GM23338 (cell line): ENCODE measurements at regions not wholly inside any gene's neighbourhood (a gene's known extent, or its start where the extent isn't known, plus 50 kb on each side); places are given as distances from the start of the nearest gene placed in this dataset.

Experiments used
- ATAC-seq: fragments of 200-7000 bp; cut with Tn5 transposase; 3 replicates; pipeline ENCODE4 v1.9.1; 2020
- DNase-seq: peaks from one replicate; pipeline ENCODE4 v3.0.0-alpha.2; 2015; ENCODE audit warnings: low spot score
- H2AFZ ChIP-seq: fragments of 200-600 bp; sonication (generic); 2 replicates; pipeline ENCODE4 v1.8.0; 2016; ENCODE audit warnings: antibody characterized with exemption, mild to moderate bottlenecking, moderate library complexity
- H3F3A ChIP-seq: fragments of 200-600 bp; sonication (generic); replicated peaks from 2 replicates; pipeline ENCODE4 v1.8.0; 2017; ENCODE audit warnings: antibody characterized with exemption, mixed run types, low read depth
- H3K27ac ChIP-seq: fragments of 200-600 bp; sonication (generic); 2 replicates; pipeline ENCODE4 v1.6.1; 2016; ENCODE audit warnings: low read depth
- H3K27me3 ChIP-seq: fragments of 200-600 bp; sonication (generic); 2 replicates; pipeline ENCODE4 v1.8.0; 2016; ENCODE audit warnings: mild to moderate bottlenecking, mixed run types, moderate library complexity; ENCODE audit not compliant: insufficient read depth
- H3K36me3 ChIP-seq: fragments of 200-600 bp; sonication (generic); 2 replicates; pipeline ENCODE4 v1.8.0; 2016; ENCODE audit warnings: mild to moderate bottlenecking; ENCODE audit not compliant: insufficient read depth
- H3K4me1 ChIP-seq: fragments of 200-600 bp; sonication (generic); 2 replicates; pipeline ENCODE4 v1.8.0; 2016; ENCODE audit warnings: mild to moderate bottlenecking, moderate library complexity; ENCODE audit not compliant: insufficient read depth
- H3K4me2 ChIP-seq: fragments of 200-600 bp; sonication (generic); 2 replicates; pipeline ENCODE4 v1.7.1; 2017; ENCODE audit warnings: mixed run types
- H3K4me3 ChIP-seq: fragments of 200-600 bp; sonication (generic); 2 replicates; pipeline ENCODE4 v1.6.1; 2016; ENCODE audit warnings: mixed run types
- H3K79me2 ChIP-seq: fragments of 200-600 bp; sonication (generic); replicated peaks from 2 replicates; pipeline ENCODE4 v1.8.0; 2017; ENCODE audit warnings: mild to moderate bottlenecking; ENCODE audit not compliant: insufficient read depth
- H3K9me2 ChIP-seq: fragments of 200-600 bp; sonication (generic); 2 replicates; pipeline ENCODE4 v1.8.0; 2017; ENCODE audit not compliant: insufficient read depth
- H4K20me1 ChIP-seq: fragments of 200-600 bp; sonication (generic); replicated peaks from 2 replicates; pipeline ENCODE4 v1.8.0; 2017; ENCODE audit warnings: mild to moderate bottlenecking; ENCODE audit not compliant: insufficient read depth
- H3K27ac Mint-ChIP-seq: 2 replicates; pipeline ENCODE4 v1.8.0; 2020; ENCODE audit warnings: inconsistent platforms, mild to moderate bottlenecking, moderate library complexity, mixed read lengths
- H3K27me3 Mint-ChIP-seq: 3 replicates; pipeline ENCODE4 v1.8.0; 2022; ENCODE audit warnings: low read depth, mild to moderate bottlenecking, moderate library complexity, mixed read lengths, inconsistent platforms; ENCODE audit not compliant: insufficient read depth, poor library complexity
- H3K36me3 Mint-ChIP-seq: 3 replicates; pipeline ENCODE4 v1.8.0; 2021; ENCODE audit warnings: low read depth, mild to moderate bottlenecking, inconsistent platforms, moderate library complexity, mixed read lengths
- H3K4me1 Mint-ChIP-seq: 3 replicates; pipeline ENCODE4 v1.8.0; 2020; ENCODE audit warnings: mild to moderate bottlenecking, inconsistent platforms, mixed read lengths
- H3K4me3 Mint-ChIP-seq: 3 replicates; pipeline ENCODE4 v1.8.0; 2021; ENCODE audit warnings: moderate library complexity, mild to moderate bottlenecking, inconsistent platforms, mixed read lengths
- H3K9me3 Mint-ChIP-seq: 3 replicates; pipeline ENCODE4 v1.8.0; 2020; ENCODE audit warnings: moderate library complexity, mild to moderate bottlenecking, inconsistent platforms, mixed read lengths
- CREB1 ChIP-seq: fragments of 250-450 bp; sonication (Bioruptor Pico); IDR thresholded peaks from 2 replicates; pipeline ENCODE4 v1.5.0; 2020; ENCODE audit warnings: low read depth, mild to moderate bottlenecking, moderate library complexity
- CTCF ChIP-seq, 2 experiments: fragments of 200-600 bp in 1 of 2; sonication (generic) in 1 of 2; conservative IDR thresholded peaks; 2 replicates each; pipeline versions ENCODE4 v1.5.1 to v1.6.1; 2016 to 2017; ENCODE audit warnings: antibody characterized with exemption in 2 of 2, low read depth in 2 of 2, mild to moderate bottlenecking in 2 of 2, moderate library complexity in 1 of 2
- ETS1 ChIP-seq: IDR thresholded peaks from 2 replicates; pipeline ENCODE4 v1.6.1; 2016; ENCODE audit warnings: antibody characterized with exemption
- EZH2 ChIP-seq: fragments of 200-600 bp; sonication (generic); IDR thresholded peaks from one replicate; pipeline ENCODE4 v1.8.0; 2017; ENCODE audit warnings: antibody characterized with exemption, mild to moderate bottlenecking, low read depth; ENCODE audit not compliant: unreplicated experiment
- EZH2phosphoT487 ChIP-seq: fragments of 200-600 bp; sonication (generic); IDR thresholded peaks from one replicate; pipeline ENCODE4 v1.8.1; 2018; ENCODE audit warnings: antibody characterized with exemption; ENCODE audit not compliant: unreplicated experiment
- JUNB ChIP-seq: IDR thresholded peaks from one replicate; pipeline ENCODE4 v1.6.1; 2016; ENCODE audit warnings: antibody characterized with exemption; ENCODE audit not compliant: unreplicated experiment
- NANOG ChIP-seq: IDR thresholded peaks from 2 replicates; pipeline ENCODE4 v1.6.1; 2016; ENCODE audit warnings: antibody characterized with exemption, borderline replicate concordance
- POLR2AphosphoS5 ChIP-seq: IDR thresholded peaks from 2 replicates; pipeline ENCODE4 v1.6.1; 2016; ENCODE audit warnings: antibody characterized with exemption, low read depth
- REST ChIP-seq: IDR thresholded peaks from one replicate; pipeline ENCODE4 v1.6.1; 2018; ENCODE audit warnings: antibody characterized with exemption; ENCODE audit not compliant: unreplicated experiment
- STAT1 ChIP-seq: IDR thresholded peaks from one replicate; pipeline ENCODE4 v1.6.1; 2016; ENCODE audit warnings: antibody characterized with exemption; ENCODE audit not compliant: unreplicated experiment
- ZNF114 ChIP-seq: fragments of 250-450 bp; sonication (Bioruptor Pico); IDR thresholded peaks from 2 replicates; pipeline ENCODE4 v1.5.0; 2020; ENCODE audit warnings: mild to moderate bottlenecking, moderate library complexity
- ZNF331 ChIP-seq: fragments of 250-450 bp; sonication (Bioruptor Pico); IDR thresholded peaks from 2 replicates; pipeline ENCODE4 v1.5.0; 2020; ENCODE audit warnings: low read depth, mild to moderate bottlenecking, moderate library complexity
- ZNF462 ChIP-seq: fragments of 250-450 bp; sonication (Bioruptor Pico); IDR thresholded peaks from 2 replicates; pipeline ENCODE4 v1.5.0; 2020; ENCODE audit warnings: mild to moderate bottlenecking, moderate library complexity

- Histone ChIP-seq H2AFZ (no peak overlapping the region), H3K27me3 (no peaks in the 10 kb centered on the region), H3K9me2 (no peaks in the 10 kb centered on the region; the same call in 1 of the 2 replicates), H3K27ac (no peak overlapping the region), H3K4me1 (no peaks in the 10 kb centered on the region), H3K4me3 (no peak overlapping the region), H3K4me2 (no peak overlapping the region), H3F3A (no peaks in the 10 kb centered on the region), H3K36me3 (no peaks in the 10 kb centered on the region), H4K20me1 (no peaks in the 10 kb centered on the region), H3K79me2 (no peaks in the 10 kb centered on the region)
- TF ChIP-seq EZH2: no peak
- TF ChIP-seq POLR2AphosphoS5: no peak
- no peak for TF ChIP-seq CTCF (conservative IDR thresholded peaks at IDR 0.05; ENCODE audit: low read depth in 2 of 2)
- TF ChIP-seq ETS1: no peak
- TF ChIP-seq CREB1 (CRISPR knock-in tag): no peak
- no peak for TF ChIP-seq ZNF462 (CRISPR knock-in tag)
- no peak for TF ChIP-seq ZNF331
- TF ChIP-seq NANOG: no peak
- no peak for TF ChIP-seq EZH2phosphoT487
- TF ChIP-seq ZNF114 (CRISPR knock-in tag): no peak
- no peak for TF ChIP-seq JUNB
- no peak for TF ChIP-seq REST
- no peak for TF ChIP-seq STAT1
- DNase-seq: no peak
- Mint-ChIP-seq H3K27ac (no peak overlapping the region), H3K27me3 (no peaks in the 10 kb centered on the region), H3K4me3 (no peak overlapping the region), H3K9me3 (peaks cover 5% of the 10 kb centered on the region), H3K4me1 (peaks cover 6% of the 10 kb centered on the region; the same call in 1 of the 3 replicates), H3K36me3 (peaks cover 6% of the 10 kb centered on the region; the same call in 2 of the 3 replicates)
- ATAC-seq: no peak
Observed at GRCh38 chr18:27277554-27277953, 92.4 kb upstream of the CHST9 start.
